GM21390 (cell line): ENCODE measurements at regions not wholly inside any gene's neighbourhood (a gene's known extent, or its start where the extent isn't known, plus 50 kb on each side); places are given as distances from the start of the nearest gene placed in this dataset.

Experiments used
- ATAC-seq: cut with Tn5 transposase; IDR thresholded peaks from one replicate; pipeline ENCODE4 v1.9.1; 2021; ENCODE audit not compliant: unreplicated experiment

DNA sequence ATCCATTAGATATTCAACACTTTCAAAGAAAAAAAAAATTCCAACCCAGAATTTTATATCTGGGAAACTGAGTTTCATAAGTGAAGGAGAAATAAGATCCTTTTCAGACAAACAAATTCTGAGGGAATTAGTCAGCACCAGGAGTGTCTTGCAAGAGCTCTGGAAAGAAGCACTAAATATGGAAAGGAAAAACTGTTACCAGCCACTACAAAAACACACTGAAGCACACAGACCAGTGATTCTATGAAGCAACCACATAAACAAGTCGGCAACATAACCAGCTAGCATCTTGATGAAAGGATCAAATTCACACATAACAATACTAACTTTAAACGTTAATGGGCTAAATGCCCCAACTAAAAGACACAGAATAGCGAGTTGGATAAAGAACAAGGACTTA, 368.4 kb upstream of the MIR17HG start:
- no peak for ATAC-seq

DNA sequence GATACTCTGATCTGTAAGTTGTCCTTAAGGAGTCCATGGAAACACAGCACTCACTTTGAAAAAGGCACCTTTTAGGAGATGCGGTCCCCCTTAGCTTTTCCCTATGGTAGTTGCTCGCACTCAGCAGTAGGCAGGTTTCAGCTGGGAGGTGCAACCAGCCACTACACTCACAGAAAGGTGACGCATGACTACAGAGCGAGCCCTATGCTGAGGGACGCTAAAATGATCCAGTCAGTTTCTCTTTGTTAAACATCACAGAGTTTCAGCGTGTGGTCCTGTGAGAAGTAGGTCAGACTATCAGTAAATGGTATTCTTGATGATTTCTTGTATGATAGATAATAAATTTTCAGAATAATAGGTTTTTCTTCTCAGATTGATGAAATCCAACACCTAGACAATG, 362.7 kb upstream of the MIR17HG start:
- ATAC-seq = no peak

- no peak for ATAC-seq
Measured at GRCh38 chr13:90995001-90995400, 352.5 kb upstream of the MIR17HG start.

DNA sequence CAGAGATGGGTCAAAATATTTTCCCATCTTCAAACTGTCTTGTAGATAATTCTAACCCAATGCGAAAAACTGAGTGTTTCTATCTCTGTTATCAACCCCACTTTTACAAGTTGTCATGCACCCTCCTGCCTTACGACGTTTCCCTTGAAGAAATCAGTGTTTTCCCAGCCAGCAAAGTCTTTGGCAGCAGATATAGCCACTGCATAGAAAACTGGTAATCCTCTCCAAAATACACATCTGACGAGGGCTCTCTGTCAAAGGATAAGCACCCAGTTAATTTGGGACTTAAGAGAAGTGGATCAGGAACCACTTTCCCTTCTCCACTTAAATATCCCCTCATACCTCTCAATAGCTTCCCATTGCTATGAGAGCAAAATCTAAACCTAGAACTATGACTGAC, 351.9 kb upstream of the MIR17HG start:
- ATAC-seq = no peak

GRCh38 chr13:90997951-90998350, 349.5 kb upstream of the MIR17HG start:
- ATAC-seq = no peak

GRCh38 chr13:90999401-90999800, 348.1 kb upstream of the MIR17HG start:
- no peak for ATAC-seq

DNA sequence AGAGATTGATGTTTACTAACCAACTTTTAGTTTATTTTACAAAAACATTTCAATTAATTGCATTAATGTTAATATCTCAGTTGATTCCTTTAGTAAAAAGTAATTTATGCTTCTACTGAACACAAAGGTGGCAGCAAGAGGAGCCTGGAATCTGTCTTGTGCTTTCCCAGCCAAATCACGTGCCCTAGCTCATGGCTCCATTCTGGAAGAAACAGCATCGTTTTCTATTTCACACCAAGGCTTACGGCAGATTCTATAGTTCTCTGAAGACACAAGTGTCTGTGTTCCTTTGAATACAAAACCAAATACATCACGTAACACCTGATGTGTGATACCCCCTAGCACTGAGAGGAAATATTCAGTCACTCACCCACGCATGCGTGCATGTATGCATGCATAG, 346.1 kb upstream of the MIR17HG start:
- ATAC-seq = no peak

GRCh38 chr13:91014696-91015095, 332.8 kb upstream of the MIR17HG start:
- no peak for ATAC-seq

DNA sequence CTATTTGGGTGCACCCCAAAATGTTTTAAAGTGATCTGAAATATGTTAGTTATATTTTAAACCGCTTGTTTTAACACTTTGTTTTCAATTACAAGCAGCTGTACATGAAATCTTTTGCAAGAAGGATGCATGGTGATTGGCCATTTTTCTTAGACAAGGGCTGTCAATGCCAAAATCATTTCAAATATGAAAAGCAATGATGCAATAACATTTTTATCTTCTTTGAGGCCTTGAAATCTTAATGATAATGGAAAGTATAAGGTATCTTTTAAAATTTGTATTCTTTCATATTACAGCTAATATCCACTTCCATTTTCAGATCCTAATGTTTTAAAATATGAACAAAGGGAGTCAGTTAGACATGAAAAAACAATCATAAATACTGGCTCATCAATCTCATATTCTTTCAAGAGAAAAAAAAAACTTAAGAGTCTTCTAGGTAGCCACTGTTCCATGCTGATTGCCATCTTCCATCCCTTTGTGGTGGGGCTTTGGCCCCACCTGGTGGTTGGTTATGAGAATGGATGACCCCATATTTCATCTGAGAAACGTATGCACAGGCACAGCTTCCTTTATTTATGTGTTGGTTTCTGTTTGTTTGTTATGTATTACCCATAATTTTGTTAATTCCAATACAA, 330.3 kb upstream of the MIR17HG start:
- peak; percentile 97 for ATAC-seq

GRCh38 chr13:91017669-91018053, 329.8 kb upstream of the MIR17HG start:
- ATAC-seq = peak; percentile 20

- no peak for ATAC-seq
Measured at GRCh38 chr13:91020461-91021034, 326.9 kb upstream of the MIR17HG start.

DNA sequence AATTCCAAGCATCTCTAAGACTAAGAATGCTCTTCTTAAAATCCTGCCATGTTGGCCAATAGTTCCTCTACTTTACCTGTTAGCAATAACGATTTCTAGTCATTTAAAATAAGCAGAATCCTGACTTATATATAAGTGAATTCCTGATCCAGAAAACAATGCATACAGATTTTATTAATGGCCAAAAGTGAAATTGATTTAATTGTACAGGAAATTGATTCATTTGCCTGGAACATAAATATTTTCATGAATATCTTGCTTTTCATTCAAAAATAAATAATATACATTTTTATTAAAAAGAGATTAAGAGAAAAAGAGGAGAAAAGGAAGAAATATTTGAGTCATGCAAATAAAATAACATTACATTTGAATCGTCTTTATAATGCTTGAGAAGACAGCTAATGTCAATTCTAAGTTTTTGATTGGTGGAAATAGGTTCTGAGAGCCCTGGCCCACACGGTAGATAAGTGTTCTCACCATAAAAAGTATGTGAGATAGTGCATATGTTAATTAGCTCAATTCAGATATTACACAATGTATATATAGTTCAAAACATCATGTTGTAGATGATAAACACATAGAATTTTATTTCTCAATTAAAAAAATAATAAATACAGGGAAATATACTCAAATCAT, 323.2 kb upstream of the MIR17HG start:
- no peak for ATAC-seq

DNA sequence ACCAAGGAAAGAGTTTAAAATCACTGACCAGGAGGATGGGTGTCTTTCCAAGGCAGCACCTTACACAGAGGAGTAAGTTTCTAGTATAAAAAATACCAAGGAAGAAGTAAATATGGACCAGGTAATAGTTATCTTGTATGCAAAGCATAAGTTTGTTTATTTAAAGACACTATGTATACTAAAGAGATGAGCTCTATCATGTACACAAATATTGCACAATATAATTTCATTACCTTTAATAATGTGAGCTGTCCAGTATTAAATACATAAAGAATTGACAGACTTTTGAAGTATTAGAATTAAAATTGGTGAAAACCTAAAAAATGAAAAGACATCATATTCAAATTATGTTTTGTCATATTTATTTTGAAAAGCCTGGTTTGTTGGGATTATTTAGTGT, 322.0 kb upstream of the MIR17HG start:
- ATAC-seq = no peak

GRCh38 chr13:91031508-91031907, 316.0 kb upstream of the MIR17HG start:
- no peak for ATAC-seq

DNA sequence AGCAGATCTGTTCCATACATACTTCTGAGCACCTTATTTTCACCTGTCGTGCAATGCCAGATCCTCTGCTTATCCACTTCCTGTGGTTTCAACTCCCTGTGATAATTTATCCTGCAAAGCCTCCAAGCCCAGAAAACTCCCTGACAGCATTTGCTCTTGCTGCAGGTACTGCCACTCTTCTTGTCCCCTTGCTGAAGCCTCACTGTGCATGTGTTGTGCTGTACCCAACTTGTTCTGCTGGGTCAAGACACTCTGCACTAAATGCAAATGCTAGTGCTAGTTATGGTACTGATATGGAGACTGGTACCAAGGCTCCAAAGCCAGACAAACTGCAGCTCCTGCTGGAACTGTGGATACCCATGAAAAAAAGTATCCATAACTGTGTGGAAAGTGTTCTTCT, 315.4 kb upstream of the MIR17HG start:
- ATAC-seq = no peak

DNA sequence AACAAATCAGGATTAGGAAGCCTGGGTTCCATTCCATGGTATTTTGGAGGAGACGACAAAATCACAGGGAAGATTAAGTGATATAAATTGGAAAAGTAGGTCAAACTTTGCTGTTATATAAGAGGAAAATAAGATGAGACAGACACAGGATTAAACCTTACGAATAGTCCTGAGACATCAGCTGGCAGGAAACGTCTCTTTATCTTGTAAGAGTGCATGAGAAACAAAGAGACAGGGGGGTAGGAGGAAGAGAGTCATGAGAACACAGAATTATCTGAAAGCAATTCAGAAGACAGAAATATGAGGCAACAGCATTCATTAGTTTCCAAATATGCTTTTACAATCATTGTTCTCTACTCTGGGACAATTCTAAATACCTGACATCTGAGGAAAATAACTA, 310.6 kb upstream of the MIR17HG start:
- no peak for ATAC-seq

DNA sequence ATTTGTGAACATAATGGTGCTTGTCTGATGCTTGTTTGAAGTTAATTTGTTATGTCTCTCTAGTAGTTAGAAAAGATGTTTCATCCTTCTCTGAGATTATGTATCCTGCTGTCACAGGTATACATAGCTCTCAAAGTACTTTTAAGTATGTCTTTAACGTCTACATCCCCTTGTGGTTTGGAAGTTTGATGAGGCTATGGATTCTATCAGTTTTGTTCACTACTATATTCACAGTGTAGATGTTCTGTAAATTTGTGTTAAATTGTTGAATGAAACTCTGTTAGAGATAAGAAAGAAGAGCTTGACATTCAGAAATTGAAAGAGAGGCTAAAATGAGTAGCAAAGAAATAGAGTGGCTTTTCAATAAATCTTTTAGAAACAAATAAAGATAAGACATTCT, 304.6 kb upstream of the MIR17HG start:
- ATAC-seq = no peak

DNA sequence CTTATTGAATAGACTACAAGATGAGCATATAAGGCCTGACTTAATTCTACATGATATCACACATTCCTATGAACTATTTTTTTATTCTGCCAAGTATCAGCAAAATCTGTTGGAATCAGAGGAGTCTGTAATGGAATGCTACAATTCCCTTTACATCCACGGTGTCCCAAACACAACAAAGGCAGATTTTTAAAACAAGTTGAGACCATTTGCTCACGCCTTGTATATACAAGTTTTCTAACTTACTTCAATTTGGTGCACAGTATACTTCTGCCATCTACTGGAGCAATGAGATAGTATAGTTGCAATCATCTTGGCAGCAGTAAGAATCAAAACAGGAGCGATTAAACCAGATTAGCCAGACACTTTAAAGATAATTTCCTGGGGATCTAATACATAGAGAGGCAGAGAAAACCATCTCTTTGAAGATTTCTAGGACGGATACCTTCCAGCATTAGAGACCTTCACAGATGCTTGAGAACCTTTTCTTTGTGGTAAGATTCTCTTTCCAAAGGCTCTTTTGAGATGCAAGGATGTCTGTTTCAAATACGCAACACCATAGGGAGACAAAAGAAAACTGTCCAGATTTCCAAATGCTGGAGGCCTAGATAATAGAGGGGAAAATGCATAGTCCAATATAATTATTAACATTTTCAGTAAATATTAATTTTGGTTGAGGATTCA, 302.0 kb upstream of the MIR17HG start:
- ATAC-seq = no peak

DNA sequence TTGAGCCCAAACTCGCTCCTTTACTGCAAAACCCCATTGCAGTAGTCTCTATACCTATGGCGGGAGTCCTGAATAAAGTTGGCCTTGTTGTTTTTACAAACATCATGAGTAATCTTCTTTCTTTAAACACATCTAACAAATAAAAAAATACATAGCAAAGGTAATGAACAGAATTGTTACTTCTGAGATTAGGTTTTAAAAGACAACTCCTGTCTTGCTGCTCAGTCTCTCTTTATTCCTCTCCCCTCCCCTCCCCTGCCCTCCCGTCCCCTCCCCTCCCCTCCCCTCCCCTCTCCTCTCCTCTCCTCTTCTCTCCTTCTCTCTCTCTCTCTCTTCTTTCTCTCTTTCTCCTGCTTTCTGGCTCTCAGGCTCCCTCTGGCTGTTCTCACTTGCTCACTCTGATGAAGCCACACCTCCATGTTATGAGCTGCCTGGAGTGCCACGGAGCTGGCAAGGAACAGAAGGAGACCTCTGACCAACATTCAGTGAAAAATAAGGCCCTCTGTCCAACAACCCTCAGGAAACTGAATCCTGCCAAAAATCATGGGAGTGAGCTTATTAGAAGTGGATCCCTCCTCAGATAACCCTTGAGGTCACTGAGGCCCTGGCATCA, 300.7 kb upstream of the MIR17HG start:
- no peak for ATAC-seq

- ATAC-seq = no peak
Measured at GRCh38 chr13:91050970-91051369, 296.5 kb upstream of the MIR17HG start.

DNA sequence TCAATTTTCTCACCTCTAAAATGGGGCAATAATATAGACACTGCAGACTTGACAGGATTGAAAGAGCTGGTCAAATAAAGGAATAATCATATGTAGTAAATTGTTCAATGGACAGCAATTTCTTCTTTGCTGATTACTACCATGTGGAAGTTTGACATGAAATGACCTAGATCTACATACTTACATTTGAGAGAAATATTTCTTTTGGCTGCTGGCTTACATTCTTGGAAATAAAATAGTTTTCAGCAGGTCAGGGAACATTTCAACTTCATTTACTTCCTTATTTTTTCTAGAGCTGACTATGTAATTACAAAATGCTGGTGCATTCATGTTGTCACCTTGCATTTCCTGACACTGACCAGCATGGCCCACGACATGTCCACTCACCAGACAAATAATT, 294.6 kb upstream of the MIR17HG start:
- no peak for ATAC-seq
